Muscle layer of duodenum (tissue), 2 donors: ENCODE measurements at regions not wholly inside any gene's neighbourhood (a gene's known extent, or its start where the extent isn't known, plus 50 kb on each side); places are given as distances from the start of the nearest gene placed in this dataset.
A peak's percentile ranks its signal among the peaks of the same experiment; 100 is the strongest.
"Not testable (repeated sequence)": the region's sequence is repeated elsewhere in the genome, so short reads cannot be mapped to it uniquely, and the experiment has no call there.

Experiments used
- H3K27ac ChIP-seq: one replicate; pipeline ENCODE4 v1.7.0; 2013; ENCODE audit warnings: mild to moderate bottlenecking, low read length
- H3K27me3 ChIP-seq: one replicate; pipeline ENCODE4 v1.7.0; 2013; ENCODE audit warnings: low read depth, mild to moderate bottlenecking, control low read depth, low read length
- H3K36me3 ChIP-seq, 2 donors: one replicate each; pipeline ENCODE4 v1.7.0; 2013; ENCODE audit warnings: low read length in 2 of 2, control low read depth in 1 of 2, mild to moderate bottlenecking in 1 of 2; ENCODE audit not compliant: insufficient read depth in 2 of 2, control insufficient read depth in 1 of 2
- H3K4me1 ChIP-seq, 2 donors: one replicate each; pipeline ENCODE4 v1.7.0; 2013; ENCODE audit warnings: low read length in 2 of 2, mild to moderate bottlenecking in 2 of 2, control low read depth in 1 of 2, moderate library complexity in 1 of 2; ENCODE audit not compliant: insufficient read depth in 2 of 2, control insufficient read depth in 1 of 2
- H3K4me3 ChIP-seq, 2 donors: one replicate each; pipeline ENCODE4 v1.7.0; 2013; ENCODE audit warnings: low read length in 2 of 2, low read depth in 1 of 2, mild to moderate bottlenecking in 1 of 2
- H3K9me3 ChIP-seq, 2 donors: one replicate each; pipeline ENCODE4 v1.7.0; 2013; ENCODE audit warnings: low read length in 2 of 2, control low read depth in 1 of 2, mild to moderate bottlenecking in 1 of 2; ENCODE audit not compliant: control insufficient read depth in 1 of 2
- donor health status: healthy.

GRCh38 chr4:184335520-184335919 is 117.8 kb upstream of the ENPP6 start:
- Histone ChIP-seq H3K27ac (no peak overlapping the region), H3K4me3 (no peak overlapping the region), H3K27me3 (no peaks in the 10 kb centered on the region), H3K36me3 (no peaks in the 10 kb centered on the region), H3K4me1 (peaks cover 0 to 11% of the 10 kb centered on the region in 2 donors), H3K9me3 (peaks cover 0 to 4% of the 10 kb centered on the region in 2 donors)

GRCh38 chr4:184333446-184333845 is 115.8 kb upstream of the ENPP6 start:
- H3K27me3 ChIP-seq, H3K27ac ChIP-seq, H3K9me3 ChIP-seq, H3K4me3 ChIP-seq, H3K36me3 ChIP-seq: not testable (repeated sequence)
- peaks cover 0 to 11% of the 10 kb centered on the region in 2 donors for H3K4me1 ChIP-seq

GRCh38 chr4:184331268-184331995 is 113.8 kb upstream of the ENPP6 start:
- Histone ChIP-seq H3K27ac (peak overlapping the region; percentile 34), H3K36me3 (no peaks in the 10 kb centered on the region), H3K4me1 (peaks cover 0 to 11% of the 10 kb centered on the region in 2 donors), H3K9me3 (no peaks in the 10 kb centered on the region), H3K27me3 (no peaks in the 10 kb centered on the region), H3K4me3 (peak overlapping the region in 1 of 2 donors; percentile 18)

- not testable (repeated sequence) for H3K36me3 ChIP-seq, H3K27me3 ChIP-seq, H3K9me3 ChIP-seq
- H3K27ac ChIP-seq, result peak overlapping the region; percentile 34
- peaks cover 0 to 11% of the 10 kb centered on the region in 2 donors for H3K4me1 ChIP-seq
- H3K4me3 ChIP-seq, result peak overlapping the region in 1 of 2 donors; percentile 18
Measured at GRCh38 chr4:184330517-184331094, 112.9 kb upstream of the ENPP6 start.

- H3K27me3 ChIP-seq, result no peaks in the 10 kb centered on the region
- H3K27ac ChIP-seq, result no peak overlapping the region
Measured at GRCh38 chr4:184329659-184330400, 112.2 kb upstream of the ENPP6 start.

GRCh38 chr4:184329235-184329634 is 111.6 kb upstream of the ENPP6 start:
- H3K27ac ChIP-seq, result no peak overlapping the region
- no peak overlapping the region for H3K4me3 ChIP-seq
- no peaks in the 10 kb centered on the region for H3K36me3 ChIP-seq
- H3K27me3 ChIP-seq, result no peaks in the 10 kb centered on the region
- no peaks in the 10 kb centered on the region for H3K9me3 ChIP-seq
- H3K4me1 ChIP-seq, result peaks cover 0 to 11% of the 10 kb centered on the region in 2 donors

More at GRCh38 chr4:184329659-184330400, 112.2 kb upstream of the ENPP6 start:
- peaks cover 0 to 11% of the 10 kb centered on the region in 2 donors for H3K4me1 ChIP-seq
- H3K36me3 ChIP-seq, result no peaks in the 10 kb centered on the region
- H3K9me3 ChIP-seq, result no peaks in the 10 kb centered on the region
- no peak overlapping the region for H3K4me3 ChIP-seq

- Histone ChIP-seq H3K27ac (no peak overlapping the region), H3K4me1 (peaks cover 0 to 11% of the 10 kb centered on the region in 2 donors), H3K9me3 (no peaks in the 10 kb centered on the region), H3K36me3 (no peaks in the 10 kb centered on the region), H3K4me3 (no peak overlapping the region), H3K27me3 (no peaks in the 10 kb centered on the region)
Measured at GRCh38 chr4:184328022-184328736, 110.5 kb upstream of the ENPP6 start.

- Histone ChIP-seq H3K4me1 (no peaks in the 10 kb centered on the region), H3K27me3 (no peaks in the 10 kb centered on the region), H3K4me3 (no peak overlapping the region), H3K27ac (no peak overlapping the region), H3K36me3 (no peaks in the 10 kb centered on the region), H3K9me3 (no peaks in the 10 kb centered on the region)
Measured at GRCh38 chr4:184324939-184325477, 107.3 kb upstream of the ENPP6 start.

- H3K9me3 ChIP-seq, result no peaks in the 10 kb centered on the region
Measured at GRCh38 chr4:184322328-184323025, 104.8 kb upstream of the ENPP6 start.

GRCh38 chr4:184320631-184321030 is 103.0 kb upstream of the ENPP6 start:
- H3K4me3 ChIP-seq, result no peak overlapping the region
- no peaks in the 10 kb centered on the region for H3K36me3 ChIP-seq
- no peaks in the 10 kb centered on the region for H3K27me3 ChIP-seq
- no peaks in the 10 kb centered on the region for H3K9me3 ChIP-seq
- H3K27ac ChIP-seq, result no peak overlapping the region
- H3K4me1 ChIP-seq, result no peaks in the 10 kb centered on the region

More at GRCh38 chr4:184322328-184323025, 104.8 kb upstream of the ENPP6 start:
- Histone ChIP-seq H3K27ac (no peak overlapping the region), H3K4me1 (no peaks in the 10 kb centered on the region), H3K27me3 (no peaks in the 10 kb centered on the region), H3K36me3 (no peaks in the 10 kb centered on the region), H3K4me3 (no peak overlapping the region)
